Thoracic aorta (tissue), 2 donors: ENCODE measurements at regions not wholly inside any gene's neighbourhood (a gene's known extent, or its start where the extent isn't known, plus 50 kb on each side); places are given as distances from the start of the nearest gene placed in this dataset.
A peak's percentile ranks its signal among the peaks of the same experiment; 100 is the strongest.

Experiments used
- ATAC-seq: fragments of 150-250 bp; one replicate; pipeline ENCODE4 v1.8.0; 2017; ENCODE audit warnings: low read depth; ENCODE audit not compliant: insufficient number of reproducible peaks, low FRiP score
- DNase-seq: peaks from one replicate; pipeline ENCODE4 v3.0.0-alpha.2; 2020; ENCODE audit warnings: low spot score
- H3K27ac ChIP-seq, 2 donors: fragments of 200-600 bp; sonication (generic); 1 replicate in 1 of 2; 2 replicates in 1 of 2; pipeline ENCODE4 v1.5.1; 2016; ENCODE audit warnings: mild to moderate bottlenecking in 2 of 2, moderate library complexity in 2 of 2
- H3K27me3 ChIP-seq: fragments of 200-600 bp; sonication (generic); replicated peaks from 2 replicates; pipeline ENCODE4 v1.6.0; 2016; ENCODE audit warnings: mild to moderate bottlenecking; ENCODE audit not compliant: insufficient read depth
- H3K36me3 ChIP-seq: fragments of 200-600 bp; sonication (generic); one replicate; pipeline ENCODE4 v1.5.1; 2016
- H3K4me1 ChIP-seq, 2 donors: fragments of 200-600 bp; sonication (generic); 1 replicate in 1 of 2; 2 replicates in 1 of 2; pipeline versions ENCODE4 v1.5.1 to v1.6.0; 2016; ENCODE audit warnings: low read depth in 2 of 2, mild to moderate bottlenecking in 1 of 2; ENCODE audit not compliant: control insufficient read depth in 1 of 2
- H3K4me3 ChIP-seq: fragments of 200-600 bp; sonication (generic); 2 replicates; pipeline ENCODE4 v1.5.1; 2016; ENCODE audit warnings: mild to moderate bottlenecking
- H3K9me3 ChIP-seq: fragments of 200-600 bp; sonication (generic); 2 replicates; pipeline ENCODE4 v1.5.1; 2016
- CTCF ChIP-seq: fragments of 200-600 bp; sonication (generic); IDR thresholded peaks from one replicate; pipeline ENCODE4 v1.5.1; 2019; ENCODE audit warnings: antibody characterized with exemption

DNA sequence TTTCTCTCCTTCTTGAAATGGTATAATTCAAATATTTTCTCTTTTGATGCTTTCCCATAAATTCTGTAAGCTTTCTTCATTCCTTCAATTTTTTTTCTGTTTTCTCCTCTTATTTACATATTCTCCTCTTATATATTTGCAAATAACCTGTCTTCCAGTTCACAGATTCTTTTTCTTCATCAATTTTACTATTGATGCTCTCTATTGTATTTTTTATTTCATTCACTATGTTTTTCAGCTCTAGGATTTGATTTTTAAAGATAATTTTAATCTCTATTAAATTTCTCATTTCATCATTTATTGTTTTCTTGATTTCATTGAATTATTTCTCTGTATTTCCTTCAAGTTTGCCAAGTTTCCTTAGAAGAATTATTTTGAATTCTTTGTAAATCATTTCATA, 54.0 kb upstream of the PRPS1L1 start:
- H3K27me3 ChIP-seq, result no peaks in the 10 kb centered on the region

GRCh38 chr7:18082169-18082568, 54.5 kb upstream of the PRPS1L1 start:
- peaks cover 0 to 9% of the 10 kb centered on the region in 2 donors for H3K4me1 ChIP-seq
- no peak overlapping the region for H3K27ac ChIP-seq
- no peak for TF ChIP-seq CTCF
- H3K27me3 ChIP-seq, result no peaks in the 10 kb centered on the region
- H3K36me3 ChIP-seq, result no peaks in the 10 kb centered on the region
- DNase-seq (no peak), ATAC-seq (no peak)
- no peak overlapping the region for H3K4me3 ChIP-seq
- H3K9me3 ChIP-seq, result peaks cover 11% of the 10 kb centered on the region

More for the DNA sequence above, 54.0 kb upstream of the PRPS1L1 start:
- no peak for TF ChIP-seq CTCF
- H3K4me3 ChIP-seq, result no peak overlapping the region
- DNase-seq (no peak), ATAC-seq (no peak)
- no peak overlapping the region for H3K27ac ChIP-seq
- peaks cover 0 to 9% of the 10 kb centered on the region in 2 donors for H3K4me1 ChIP-seq
- peaks cover 11% of the 10 kb centered on the region for H3K9me3 ChIP-seq
- no peaks in the 10 kb centered on the region for H3K36me3 ChIP-seq

DNA sequence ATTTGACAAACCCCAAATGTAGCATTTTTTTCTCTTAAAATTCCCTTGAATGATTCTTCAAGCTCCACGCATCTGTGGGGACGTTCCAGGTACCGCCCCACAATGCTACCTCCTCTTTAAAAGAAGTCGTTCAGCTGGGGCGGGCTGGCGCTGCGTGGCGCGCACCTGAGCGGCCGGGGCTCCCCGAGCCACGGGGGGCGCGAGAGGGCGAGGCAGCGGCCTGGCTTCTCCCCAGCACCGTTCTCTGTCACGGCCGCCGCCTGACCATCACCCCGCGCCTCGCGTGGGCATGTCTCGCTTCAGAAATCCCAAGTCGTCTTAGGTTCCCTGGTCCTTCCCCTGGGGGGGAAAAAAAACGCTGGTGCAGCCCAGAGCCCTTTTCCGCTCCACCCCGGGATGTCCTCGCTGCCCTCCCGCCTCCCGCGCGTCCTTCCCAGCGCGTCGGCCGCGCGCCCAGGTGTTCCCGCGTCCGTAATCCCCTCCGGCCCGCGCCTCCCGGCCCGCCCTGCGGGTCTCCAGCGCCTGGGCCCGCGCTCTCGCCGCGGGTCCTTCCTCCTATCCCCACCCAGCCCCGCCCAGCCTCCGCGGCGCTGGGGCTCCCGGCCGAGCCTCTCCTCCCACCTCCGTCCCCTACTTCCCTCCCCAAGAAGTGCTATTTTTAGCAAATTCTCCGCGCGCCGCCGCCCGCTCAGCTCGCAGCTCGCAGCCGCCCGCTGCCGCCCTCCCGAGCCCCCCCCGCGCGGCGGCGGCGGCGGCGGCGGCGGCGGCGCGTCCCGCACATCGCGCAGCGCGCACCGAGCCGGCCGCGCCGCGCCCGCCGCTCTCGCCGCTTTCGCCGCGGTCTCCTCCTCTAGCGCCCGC, 58.7 kb upstream of the PRPS1L1 start:
- Histone ChIP-seq H3K9me3 (peaks cover 6% of the 10 kb centered on the region), H3K27me3 (no peaks in the 10 kb centered on the region), H3K4me1 (peaks cover 3 to 9% of the 10 kb centered on the region in 2 donors), H3K27ac (peak overlapping the region; percentile 43 to 52), H3K36me3 (no peaks in the 10 kb centered on the region), H3K4me3 (peak overlapping the region; percentile 81)
- ATAC-seq (no peak), DNase-seq (no peak)
- TF ChIP-seq CTCF, result peak; percentile 13

DNA sequence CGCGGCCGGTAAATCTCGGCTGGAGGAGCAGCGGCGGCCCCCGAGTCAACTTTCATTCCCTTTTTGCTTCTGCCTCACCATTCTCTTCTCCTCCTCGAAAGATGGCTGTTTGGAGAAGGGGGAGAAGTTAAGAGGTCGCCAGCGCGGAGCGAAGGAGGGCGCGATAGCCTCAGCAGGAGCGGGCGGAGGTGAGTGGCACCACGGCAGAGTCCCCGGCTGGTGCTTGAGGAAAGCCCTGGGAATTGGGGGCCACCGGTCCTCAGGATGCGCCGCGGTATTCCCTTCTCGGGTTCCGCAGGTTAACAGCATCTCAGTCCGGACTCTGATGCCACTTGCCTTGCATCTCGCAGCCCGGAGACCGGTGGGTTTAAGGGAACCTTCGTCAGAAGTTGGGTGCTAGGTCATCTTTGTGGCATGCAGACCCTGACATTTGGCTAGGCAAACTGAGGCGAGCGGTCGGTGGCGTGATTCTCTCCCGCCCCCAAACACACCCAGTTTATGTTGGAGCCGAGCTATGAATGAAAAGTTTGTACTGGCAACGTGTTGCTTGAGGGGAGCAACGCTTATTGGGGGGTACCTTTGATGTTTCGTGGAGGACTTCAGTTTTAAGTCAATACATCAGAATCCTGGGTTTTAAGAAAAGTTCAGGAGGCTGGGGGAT, 59.5 kb upstream of the PRPS1L1 start:
- Histone ChIP-seq H3K4me1 (peaks cover 3 to 9% of the 10 kb centered on the region in 2 donors), H3K4me3 (peak overlapping the region; percentile 81), H3K36me3 (no peaks in the 10 kb centered on the region), H3K27ac (peak overlapping the region; percentile 43 to 52), H3K27me3 (no peaks in the 10 kb centered on the region), H3K9me3 (peaks cover 1% of the 10 kb centered on the region)
- DNase-seq, result no peak
- TF ChIP-seq CTCF, result no peak
- ATAC-seq, result no peak

DNA sequence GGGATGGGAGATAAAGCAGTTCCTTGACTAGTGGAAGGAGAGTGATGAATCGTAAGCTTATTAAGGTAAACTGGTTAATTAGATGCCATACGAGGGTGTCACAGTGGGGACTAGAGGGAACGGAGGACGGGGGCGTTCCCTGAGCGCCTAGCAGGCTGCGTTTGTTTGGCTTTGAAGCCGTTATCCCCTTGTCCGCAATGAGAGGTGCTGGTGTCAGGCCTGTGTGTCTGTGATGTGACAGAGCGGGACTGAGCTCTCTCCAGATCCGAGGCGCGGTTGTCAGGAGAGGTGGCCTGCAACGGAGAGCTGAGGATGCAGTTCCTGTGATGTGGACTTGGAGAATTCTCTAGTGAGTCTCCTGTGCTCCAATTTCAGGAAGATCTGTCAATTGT, 60.0 kb upstream of the PRPS1L1 start:
- H3K4me3 ChIP-seq, result peak overlapping the region; percentile 81
- H3K27ac ChIP-seq, result peak overlapping the region in 1 of 2 donors; percentile 37
- no peaks in the 10 kb centered on the region for H3K36me3 ChIP-seq
- no peak for TF ChIP-seq CTCF
- H3K9me3 ChIP-seq, result no peaks in the 10 kb centered on the region
- no peak for ATAC-seq
- no peaks in the 10 kb centered on the region for H3K27me3 ChIP-seq
- H3K4me1 ChIP-seq, result peaks cover 3 to 9% of the 10 kb centered on the region in 2 donors
- DNase-seq, result no peak
